Esophagus squamous epithelium (tissue), 4 donors: ENCODE measurements at regions not wholly inside any gene's neighbourhood (a gene's known extent, or its start where the extent isn't known, plus 50 kb on each side); places are given as distances from the start of the nearest gene placed in this dataset.

Experiments
- CTCF ChIP-seq, 6 experiments: fragments of 450-650 bp in 4 of 6; fragments of 200-600 bp in 2 of 6; sonication (generic) in 2 of 6; IDR thresholded peaks; one replicate each; pipeline ENCODE4 v1.5.1; 2016 to 2019; ENCODE audit warnings: antibody characterized with exemption in 6 of 6, mild to moderate bottlenecking in 4 of 6, moderate library complexity in 4 of 6
- POLR2A ChIP-seq, 4 donors: fragments of 450-650 bp; IDR thresholded peaks; one replicate each; pipeline ENCODE4 v1.6.1; 2017; ENCODE audit warnings: antibody characterized with exemption in 4 of 4, mild to moderate bottlenecking in 4 of 4, moderate library complexity in 3 of 4

- no peak for TF ChIP-seq CTCF (IDR thresholded peaks at IDR 0.05)
- TF ChIP-seq POLR2A (IDR thresholded peaks at IDR 0.05): no peak
These were observed 250.2 kb downstream of the C12orf50 start for GRCh38 chr12:87779016-87779415.
